Kidney (tissue), 13 donors: ENCODE measurements at regions not wholly inside any gene's neighbourhood (a gene's known extent, or its start where the extent isn't known, plus 50 kb on each side); places are given as distances from the start of the nearest gene placed in this dataset.

ENCODE experiments used
- DNase-seq, 5 donors: peaks; one replicate each; pipeline ENCODE4 v3.0.0-alpha.2; 2013 to 2020
- FAIRE-seq: peaks from 2 replicates; lab custom pipeline; 2012; peaks lifted over from hg19 to GRCh38; lab: Jason Lieb, UNC
- H3K27ac ChIP-seq, 2 donors: one replicate each; pipeline ENCODE4 v1.7.0; 2013; ENCODE audit warnings: low read depth in 2 of 2, low read length in 2 of 2, inconsistent platforms in 1 of 2
- H3K27me3 ChIP-seq: one replicate; pipeline ENCODE4 v1.7.1; 2013; ENCODE audit warnings: low read length, inconsistent platforms; ENCODE audit not compliant: control insufficient read depth, insufficient read depth
- H3K36me3 ChIP-seq, 3 donors: one replicate each; pipeline versions ENCODE4 v1.7.0 to v1.7.1; 2013; ENCODE audit warnings: low read length in 3 of 3, control low read depth in 1 of 3, inconsistent platforms in 1 of 3; ENCODE audit not compliant: insufficient read depth in 3 of 3, control insufficient read depth in 2 of 3
- H3K4me1 ChIP-seq, 3 donors: one replicate each; pipeline versions ENCODE4 v1.7.0 to v1.7.1; 2013; ENCODE audit warnings: low read length in 3 of 3, inconsistent platforms in 1 of 3, low read depth in 1 of 3; ENCODE audit not compliant: control insufficient read depth in 2 of 3, insufficient read depth in 2 of 3
- H3K4me3 ChIP-seq, 3 donors: one replicate each; pipeline versions ENCODE4 v1.7.0 to v1.8.1; 2013; ENCODE audit warnings: low read length in 3 of 3, control low read depth in 1 of 3, inconsistent platforms in 1 of 3
- H3K9ac ChIP-seq, 3 donors: one replicate each; pipeline versions ENCODE4 v1.7.0 to v1.7.1; 2013; ENCODE audit warnings: low read length in 3 of 3, control low read depth in 1 of 3, inconsistent platforms in 1 of 3
- H3K9me3 ChIP-seq, 3 donors: one replicate each; pipeline versions ENCODE4 v1.7.0 to v1.7.1; 2013; ENCODE audit warnings: low read length in 3 of 3, control low read depth in 1 of 3, inconsistent platforms in 1 of 3; ENCODE audit not compliant: control insufficient read depth in 2 of 3, insufficient read depth in 1 of 3
- CTCF ChIP-seq: IDR thresholded peaks from 3 replicates; pipeline ENCODE4 v1.5.1; 2012; ENCODE audit warnings: mild to moderate bottlenecking, moderate library complexity, borderline replicate concordance; ENCODE audit not compliant: insufficient read depth; ENCODE audit errors: extremely low read depth
- intact Hi-C: fragments of 100-400 bp; cut with DNase I; formaldehyde crosslinking; loops from one replicate; pipeline ENCODE4 v1.11.1; 2022
- donor health status: control.
- donor health status: control.
- donor health status: control.
- donor health status: control.
- donor health status: control.
- donor health status: DM: yes; HTN: yes; CAD: no.
- donor health status: Normal renal cell carcinoma (clear cell type).

- H3K9ac ChIP-seq = no peak overlapping the region
- H3K9me3 ChIP-seq = no peaks in the 10 kb centered on the region
- DNase-seq (no peak), FAIRE-seq (no peak)
- H3K4me1 ChIP-seq = no peaks in the 10 kb centered on the region
- intact Hi-C loops = no loop called here
- H3K36me3 ChIP-seq = no peaks in the 10 kb centered on the region
- H3K4me3 ChIP-seq = no peak overlapping the region
- H3K27ac ChIP-seq = no peak overlapping the region
- H3K27me3 ChIP-seq = no peaks in the 10 kb centered on the region
- TF ChIP-seq CTCF = no peak
Measured at GRCh38 chr3:106678657-106679390, 698.4 kb upstream of the CCDC54 start.

GRCh38 chr3:106683953-106684620, 693.2 kb upstream of the CCDC54 start:
- H3K4me1 ChIP-seq = no peaks in the 10 kb centered on the region
- FAIRE-seq (no peak), DNase-seq (no peak)
- no peaks in the 10 kb centered on the region for H3K9me3 ChIP-seq
- no peak for TF ChIP-seq CTCF
- H3K9ac ChIP-seq = no peak overlapping the region
- H3K36me3 ChIP-seq = no peaks in the 10 kb centered on the region
- no peak overlapping the region for H3K4me3 ChIP-seq
- no peaks in the 10 kb centered on the region for H3K27me3 ChIP-seq
- H3K27ac ChIP-seq = no peak overlapping the region
- intact Hi-C loops = no loop called here

GRCh38 chr3:106685745-106686144, 691.5 kb upstream of the CCDC54 start:
- H3K4me1 ChIP-seq = no peaks in the 10 kb centered on the region

More at GRCh38 chr3:106685745-106686144, 691.5 kb upstream of the CCDC54 start:
- Histone ChIP-seq H3K4me3 (no peak overlapping the region), H3K9ac (no peak overlapping the region), H3K36me3 (no peaks in the 10 kb centered on the region), H3K27me3 (no peaks in the 10 kb centered on the region), H3K9me3 (no peaks in the 10 kb centered on the region), H3K27ac (no peak overlapping the region)
- FAIRE-seq = no peak
- intact Hi-C loops = no loop called here
- TF ChIP-seq CTCF = no peak
- no peak for DNase-seq
